K562 (cell line): ENCODE measurements at regions not wholly inside any gene's neighbourhood (a gene's known extent, or its start where the extent isn't known, plus 50 kb on each side); places are given as distances from the start of the nearest gene placed in this dataset.

Source experiments
- ATF2 ChIP-seq: sonication (generic); formaldehyde crosslinking; IDR thresholded peaks from 2 replicates; pipeline ENCODE4 v1.8.1; 2022; ENCODE audit warnings: missing genetic modification reagents
- CEBPZ ChIP-seq: fragments of 150-350 bp; IDR thresholded peaks from 2 replicates; pipeline ENCODE4 v1.6.1; 2014; ENCODE audit warnings: low read depth, mild to moderate bottlenecking, low read length, borderline replicate concordance
- CREB5 ChIP-seq: fragments of 250-450 bp; sonication (Bioruptor Pico); IDR thresholded peaks from 2 replicates; pipeline ENCODE4 v1.5.0; 2020; ENCODE audit warnings: mild to moderate bottlenecking
- DIDO1 ChIP-seq: fragments of 450-650 bp; IDR thresholded peaks from 2 replicates; pipeline ENCODE4 v1.6.1; 2016; ENCODE audit warnings: low read depth, missing biosample characterization, missing genetic modification characterization
- EZH2 ChIP-seq: IDR thresholded peaks from 2 replicates; pipeline ENCODE4 v1.6.1; 2012; ENCODE audit warnings: low read depth, mild to moderate bottlenecking, inconsistent platforms, low read length, borderline replicate concordance
- FOXK2 ChIP-seq, 2 experiments: fragments of 450-650 bp; IDR thresholded peaks in 1 of 2; conservative IDR thresholded peaks in 1 of 2; 2 replicates each; pipeline ENCODE4 v1.6.1; 2016; ENCODE audit warnings: low read depth in 2 of 2, mild to moderate bottlenecking in 1 of 2
- JUNB ChIP-seq: fragments of 450-650 bp; formaldehyde crosslinking; conservative IDR thresholded peaks from 2 replicates; pipeline ENCODE4 v1.4.0; 2020; ENCODE audit warnings: mild to moderate bottlenecking
- POLR2A ChIP-seq: fragments of 450-650 bp; conservative IDR thresholded peaks from 2 replicates; pipeline ENCODE4 v1.6.1; 2016
- SPI1 ChIP-seq: IDR thresholded peaks from 2 replicates; pipeline ENCODE4 v1.6.1; 2011; ENCODE audit warnings: low read depth, low read length, control low read depth, borderline replicate concordance
- TAF1 ChIP-seq: IDR thresholded peaks from 2 replicates; pipeline ENCODE4 v1.6.1; 2011; ENCODE audit warnings: mild to moderate bottlenecking, low read length, moderate library complexity; ENCODE audit not compliant: insufficient read depth, control insufficient read depth, severe bottlenecking; ENCODE audit errors: extremely low read depth
- TCF7 ChIP-seq: sonication (generic); IDR thresholded peaks from 2 replicates; pipeline ENCODE4 v1.6.1; 2016; ENCODE audit warnings: antibody characterized with exemption, borderline replicate concordance
- ZNF780A ChIP-seq: fragments of 250-450 bp; sonication (Bioruptor Pico); IDR thresholded peaks from 2 replicates; pipeline ENCODE4 v1.5.0; 2021; ENCODE audit warnings: mild to moderate bottlenecking
- TF ChIP-seq, protein P1 (sequence below): sonication (generic); formaldehyde crosslinking; IDR thresholded peaks from 2 replicates; pipeline ENCODE4 v1.8.0; 2022; ENCODE audit warnings: mild to moderate bottlenecking, missing genetic modification reagents

- TF ChIP-seq DIDO1 (tag), result no peak
- no peak for TF ChIP-seq TAF1
- TF ChIP-seq TCF7, result no peak
- no peak for TF ChIP-seq POLR2A
- no peak for TF ChIP-seq JUNB (CRISPR knock-in tag)
- TF ChIP-seq ZNF780A, result no peak
- TF ChIP-seq CREB5 (CRISPR knock-in tag), result no peak
- no peak for TF ChIP-seq SPI1
- no peak for TF ChIP-seq EZH2
- no peak for TF ChIP-seq FOXK2 (conservative IDR thresholded peaks at IDR 0.05 in 1 of 2, IDR thresholded peaks at IDR 0.05 in 1 of 2; ENCODE audit: low read depth in 2 of 2)
- no peak for TF ChIP-seq ATF2 (CRISPR knock-in tag)
- TF ChIP-seq CEBPZ, result no peak
- TF ChIP-seq, protein P1, sequence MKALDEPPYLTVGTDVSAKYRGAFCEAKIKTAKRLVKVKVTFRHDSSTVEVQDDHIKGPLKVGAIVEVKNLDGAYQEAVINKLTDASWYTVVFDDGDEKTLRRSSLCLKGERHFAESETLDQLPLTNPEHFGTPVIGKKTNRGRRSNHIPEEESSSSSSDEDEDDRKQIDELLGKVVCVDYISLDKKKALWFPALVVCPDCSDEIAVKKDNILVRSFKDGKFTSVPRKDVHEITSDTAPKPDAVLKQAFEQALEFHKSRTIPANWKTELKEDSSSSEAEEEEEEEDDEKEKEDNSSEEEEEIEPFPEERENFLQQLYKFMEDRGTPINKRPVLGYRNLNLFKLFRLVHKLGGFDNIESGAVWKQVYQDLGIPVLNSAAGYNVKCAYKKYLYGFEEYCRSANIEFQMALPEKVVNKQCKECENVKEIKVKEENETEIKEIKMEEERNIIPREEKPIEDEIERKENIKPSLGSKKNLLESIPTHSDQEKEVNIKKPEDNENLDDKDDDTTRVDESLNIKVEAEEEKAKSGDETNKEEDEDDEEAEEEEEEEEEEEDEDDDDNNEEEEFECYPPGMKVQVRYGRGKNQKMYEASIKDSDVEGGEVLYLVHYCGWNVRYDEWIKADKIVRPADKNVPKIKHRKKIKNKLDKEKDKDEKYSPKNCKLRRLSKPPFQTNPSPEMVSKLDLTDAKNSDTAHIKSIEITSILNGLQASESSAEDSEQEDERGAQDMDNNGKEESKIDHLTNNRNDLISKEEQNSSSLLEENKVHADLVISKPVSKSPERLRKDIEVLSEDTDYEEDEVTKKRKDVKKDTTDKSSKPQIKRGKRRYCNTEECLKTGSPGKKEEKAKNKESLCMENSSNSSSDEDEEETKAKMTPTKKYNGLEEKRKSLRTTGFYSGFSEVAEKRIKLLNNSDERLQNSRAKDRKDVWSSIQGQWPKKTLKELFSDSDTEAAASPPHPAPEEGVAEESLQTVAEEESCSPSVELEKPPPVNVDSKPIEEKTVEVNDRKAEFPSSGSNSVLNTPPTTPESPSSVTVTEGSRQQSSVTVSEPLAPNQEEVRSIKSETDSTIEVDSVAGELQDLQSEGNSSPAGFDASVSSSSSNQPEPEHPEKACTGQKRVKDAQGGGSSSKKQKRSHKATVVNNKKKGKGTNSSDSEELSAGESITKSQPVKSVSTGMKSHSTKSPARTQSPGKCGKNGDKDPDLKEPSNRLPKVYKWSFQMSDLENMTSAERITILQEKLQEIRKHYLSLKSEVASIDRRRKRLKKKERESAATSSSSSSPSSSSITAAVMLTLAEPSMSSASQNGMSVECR (CRISPR knock-in tag), result no peak
Measured at GRCh38 chr1:63721531-63722189, 52.2 kb upstream of the ROR1 start.
